Smooth muscle cell (in vitro differentiated cells): ENCODE measurements at regions not wholly inside any gene's neighbourhood (a gene's known extent, or its start where the extent isn't known, plus 50 kb on each side); places are given as distances from the start of the nearest gene placed in this dataset.
"Not testable (repeated sequence)": the region's sequence is repeated elsewhere in the genome, so short reads cannot be mapped to it uniquely, and the experiment has no call there.

ENCODE experiments used
- DNase-seq: peaks from one replicate; lab custom pipeline; 2025; ENCODE audit not compliant: unreplicated experiment; lab: John Stamatoyannopoulos, UW
- H2AFZ ChIP-seq: fragments of 200-600 bp; sonication (generic); 2 replicates; pipeline ENCODE4 v1.6.0; 2016; ENCODE audit warnings: antibody characterized with exemption, low read depth, mild to moderate bottlenecking
- H3F3A ChIP-seq: fragments of 200-600 bp; sonication (generic); 2 replicates; pipeline ENCODE4 v1.6.0; 2017; ENCODE audit warnings: antibody characterized with exemption, low read depth
- H3K27ac ChIP-seq: fragments of 200-600 bp; sonication (generic); 2 replicates; pipeline ENCODE4 v1.5.1; 2016; ENCODE audit warnings: low read depth, mild to moderate bottlenecking
- H3K27me3 ChIP-seq: fragments of 200-600 bp; sonication (generic); 2 replicates; pipeline ENCODE4 v1.6.1; 2016; ENCODE audit warnings: low read depth, mild to moderate bottlenecking
- H3K36me3 ChIP-seq: fragments of 200-600 bp; sonication (generic); 2 replicates; pipeline ENCODE4 v1.5.1; 2016; ENCODE audit warnings: low read depth
- H3K4me1 ChIP-seq: fragments of 200-600 bp; sonication (generic); 2 replicates; pipeline ENCODE4 v1.5.1; 2016; ENCODE audit warnings: low read depth
- H3K4me2 ChIP-seq: fragments of 200-600 bp; sonication (generic); 2 replicates; pipeline ENCODE4 v1.6.0; 2016; ENCODE audit warnings: mild to moderate bottlenecking
- H3K4me3 ChIP-seq: fragments of 200-600 bp; sonication (generic); 2 replicates; pipeline ENCODE4 v1.5.1; 2016; ENCODE audit warnings: mild to moderate bottlenecking
- H3K79me2 ChIP-seq: fragments of 200-600 bp; sonication (generic); 2 replicates; pipeline ENCODE4 v1.6.0; 2016; ENCODE audit warnings: low read depth, mild to moderate bottlenecking
- H3K9ac ChIP-seq: fragments of 200-600 bp; sonication (generic); 2 replicates; pipeline ENCODE4 v1.6.0; 2016; ENCODE audit warnings: low read depth
- H3K9me3 ChIP-seq: fragments of 200-600 bp; sonication (generic); replicated peaks from 2 replicates; pipeline ENCODE4 v1.5.1; 2016; ENCODE audit warnings: low read depth
- H4K20me1 ChIP-seq: fragments of 200-600 bp; sonication (generic); 2 replicates; pipeline ENCODE4 v1.6.0; 2016; ENCODE audit warnings: low read depth
- WGBS: methylation state at CpG from one replicate; pipeline ENCODE4 v1.1.7; 2016; ENCODE audit warnings: low lambda C conversion rate; 5-methylcytosine and 5-hydroxymethylcytosine counted together
- TF ChIP-seq, protein P1 (sequence below): fragments of 200-600 bp; sonication (generic); IDR thresholded peaks from 2 replicates; pipeline ENCODE4 v1.5.1; 2017; ENCODE audit warnings: borderline replicate concordance, mild to moderate bottlenecking, antibody characterized with exemption; ENCODE audit not compliant: insufficient read depth, poor library complexity, severe bottlenecking

DNA sequence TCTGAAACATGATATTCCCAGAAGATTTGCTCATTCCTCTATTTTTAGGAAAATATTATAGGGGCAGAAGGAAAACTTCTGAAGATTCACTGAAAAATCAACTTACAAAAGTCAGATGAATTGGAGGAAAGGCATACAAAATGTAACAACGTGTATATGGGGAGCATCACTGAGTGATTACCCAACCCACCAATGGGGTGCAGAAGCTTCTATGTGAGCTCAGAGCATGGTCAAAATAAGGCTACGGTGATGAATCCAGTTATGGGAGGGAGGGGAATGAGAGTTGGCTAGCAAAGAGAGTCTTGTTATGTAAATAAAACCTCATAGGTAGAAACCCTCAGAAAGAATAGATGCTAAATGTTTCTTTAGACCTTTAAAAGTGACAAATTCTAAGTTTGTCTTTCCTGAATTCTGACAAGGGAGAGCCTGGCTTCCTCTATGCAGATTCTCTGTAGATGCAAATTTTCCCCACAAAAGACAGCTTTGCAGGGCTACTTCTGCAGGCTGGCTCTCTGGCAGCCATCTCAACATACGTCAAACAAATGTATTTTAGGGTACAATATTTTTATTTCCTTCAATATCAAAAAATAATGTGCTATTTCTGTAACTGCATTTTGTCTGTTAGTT, 171.4 kb upstream of the NDUFV2 start:
- H2AFZ ChIP-seq, result no peak overlapping the region
- H3K27ac ChIP-seq, result no peak overlapping the region
- no peaks in the 10 kb centered on the region for H3F3A ChIP-seq
- no peak for DNase-seq
- no peaks in the 10 kb centered on the region for H3K27me3 ChIP-seq
- no peaks in the 10 kb centered on the region for H3K4me1 ChIP-seq
- H3K4me2 ChIP-seq, result no peak overlapping the region
- no peaks in the 10 kb centered on the region for H4K20me1 ChIP-seq
- H3K9ac ChIP-seq, result no peak overlapping the region
- H3K79me2 ChIP-seq, result no peaks in the 10 kb centered on the region
- no peak overlapping the region for H3K4me3 ChIP-seq
- 58% methylated on average over 3 of the region's 3 CpGs for WGBS
- peaks cover 8% of the 10 kb centered on the region for H3K9me3 ChIP-seq
- TF ChIP-seq, protein P1, sequence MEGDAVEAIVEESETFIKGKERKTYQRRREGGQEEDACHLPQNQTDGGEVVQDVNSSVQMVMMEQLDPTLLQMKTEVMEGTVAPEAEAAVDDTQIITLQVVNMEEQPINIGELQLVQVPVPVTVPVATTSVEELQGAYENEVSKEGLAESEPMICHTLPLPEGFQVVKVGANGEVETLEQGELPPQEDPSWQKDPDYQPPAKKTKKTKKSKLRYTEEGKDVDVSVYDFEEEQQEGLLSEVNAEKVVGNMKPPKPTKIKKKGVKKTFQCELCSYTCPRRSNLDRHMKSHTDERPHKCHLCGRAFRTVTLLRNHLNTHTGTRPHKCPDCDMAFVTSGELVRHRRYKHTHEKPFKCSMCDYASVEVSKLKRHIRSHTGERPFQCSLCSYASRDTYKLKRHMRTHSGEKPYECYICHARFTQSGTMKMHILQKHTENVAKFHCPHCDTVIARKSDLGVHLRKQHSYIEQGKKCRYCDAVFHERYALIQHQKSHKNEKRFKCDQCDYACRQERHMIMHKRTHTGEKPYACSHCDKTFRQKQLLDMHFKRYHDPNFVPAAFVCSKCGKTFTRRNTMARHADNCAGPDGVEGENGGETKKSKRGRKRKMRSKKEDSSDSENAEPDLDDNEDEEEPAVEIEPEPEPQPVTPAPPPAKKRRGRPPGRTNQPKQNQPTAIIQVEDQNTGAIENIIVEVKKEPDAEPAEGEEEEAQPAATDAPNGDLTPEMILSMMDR, result no peak
- no peaks in the 10 kb centered on the region for H3K36me3 ChIP-seq

DNA sequence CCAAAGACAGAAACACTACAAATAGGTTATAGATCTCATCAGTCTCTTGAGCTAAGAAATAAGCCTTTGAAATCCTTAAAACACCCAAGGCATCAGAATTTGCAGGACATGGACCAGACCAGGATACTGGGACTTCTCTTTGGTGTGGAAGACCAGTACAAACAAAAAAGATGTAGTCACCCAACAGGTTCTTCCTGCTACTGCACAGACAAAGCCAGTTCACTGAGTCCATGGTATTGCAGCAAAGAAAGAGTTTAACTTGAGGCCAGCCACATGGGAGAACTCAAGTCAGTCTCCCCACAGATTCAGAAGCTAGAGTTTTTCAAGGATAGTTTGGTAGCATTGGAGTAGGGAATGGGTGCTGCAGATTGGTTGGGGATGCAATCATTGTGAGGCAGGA, 169.6 kb upstream of the NDUFV2 start:
- Histone ChIP-seq H3K9me3 (no peaks in the 10 kb centered on the region), H3K4me3 (no peak overlapping the region), H3K4me2 (no peak overlapping the region), H4K20me1 (no peaks in the 10 kb centered on the region), H3K4me1 (peaks cover 12% of the 10 kb centered on the region), H2AFZ (no peak overlapping the region), H3F3A (no peaks in the 10 kb centered on the region), H3K27ac (no peak overlapping the region), H3K79me2 (no peaks in the 10 kb centered on the region), H3K36me3 (no peaks in the 10 kb centered on the region), H3K9ac (no peak overlapping the region), H3K27me3 (no peaks in the 10 kb centered on the region)
- TF ChIP-seq, protein P1, result no peak
- DNase-seq, result no peak

DNA sequence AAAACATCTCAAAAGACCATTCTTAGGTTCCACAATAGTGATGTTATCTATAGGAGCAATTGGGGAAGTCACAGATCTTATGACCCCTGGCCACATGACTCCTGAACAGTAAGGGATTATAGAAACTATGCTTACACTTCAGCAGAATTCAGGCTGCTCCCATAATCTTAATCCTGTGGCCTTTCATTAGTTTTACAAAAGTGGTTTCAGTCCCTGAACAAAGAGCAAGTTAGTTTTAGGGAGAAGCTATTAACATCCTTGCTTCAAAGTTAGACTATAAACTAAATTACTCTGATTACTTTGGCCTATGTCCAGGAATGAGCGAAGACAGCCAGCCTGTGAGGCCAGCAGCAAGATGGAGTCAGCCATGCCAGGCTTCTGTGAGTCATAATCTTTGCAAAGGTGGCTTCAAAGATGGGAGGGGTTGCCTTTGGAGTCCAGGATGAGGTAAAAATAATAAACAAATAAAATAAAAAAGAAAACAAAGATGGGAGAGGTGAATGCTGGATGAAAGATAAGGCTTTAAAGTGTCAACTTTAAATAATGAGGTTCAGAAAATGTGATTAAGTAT, 168.7 kb upstream of the NDUFV2 start:
- H2AFZ ChIP-seq, result no peak overlapping the region
- no peak overlapping the region for H3K4me3 ChIP-seq
- H3K36me3 ChIP-seq, result no peaks in the 10 kb centered on the region
- no peak overlapping the region for H3K4me2 ChIP-seq
- DNase-seq, result no peak
- H3K4me1 ChIP-seq, result peaks cover 12% of the 10 kb centered on the region
- H3K79me2 ChIP-seq, result no peaks in the 10 kb centered on the region
- H3K27me3 ChIP-seq, result no peaks in the 10 kb centered on the region
- TF ChIP-seq, protein P1, result no peak
- H3K27ac ChIP-seq, result peak overlapping the region; percentile 15
- H4K20me1 ChIP-seq, result no peaks in the 10 kb centered on the region
- 53% methylated on average over 1 of the region's 1 CpG for WGBS
- no peaks in the 10 kb centered on the region for H3F3A ChIP-seq
- H3K9ac ChIP-seq, result no peak overlapping the region
- no peaks in the 10 kb centered on the region for H3K9me3 ChIP-seq

DNA sequence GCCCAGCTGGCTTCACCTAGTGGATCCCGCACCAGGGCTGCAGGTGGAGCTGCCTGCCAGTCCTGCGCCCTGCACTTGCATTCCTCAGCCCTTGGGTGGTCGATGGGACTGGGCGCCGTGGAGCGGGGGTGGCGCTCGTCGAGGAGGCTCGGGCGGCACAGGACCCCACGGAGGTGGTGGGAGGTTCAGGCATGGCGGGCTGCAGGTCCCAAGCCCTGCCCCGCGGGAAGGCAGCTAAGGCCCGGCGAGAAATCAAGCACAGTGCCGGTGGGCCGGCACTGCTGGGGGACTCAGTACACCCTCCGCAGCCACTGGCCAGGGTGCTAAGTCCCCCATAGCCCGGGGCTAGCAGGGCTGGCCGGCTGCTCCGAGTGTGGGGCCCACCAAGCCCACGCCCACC, 167.2 kb upstream of the NDUFV2 start:
- not testable (repeated sequence) for H3K9me3 ChIP-seq, H3K4me2 ChIP-seq, H3K36me3 ChIP-seq, H3K27ac ChIP-seq, H3F3A ChIP-seq, H4K20me1 ChIP-seq, H3K27me3 ChIP-seq, H3K79me2 ChIP-seq, DNase-seq, H3K4me3 ChIP-seq, H3K9ac ChIP-seq, H2AFZ ChIP-seq
- H3K4me1 ChIP-seq, result peaks cover 12% of the 10 kb centered on the region
- 98% methylated on average over 23 of the region's 24 CpGs for WGBS
